Stimulated activated CD8-positive, alpha-beta memory T cell treated with anti-CD3 and anti-CD28 coated beads, Interleukin-7, amount 100 ng/mL, for 1 hour (primary cell): ENCODE measurements at regions not wholly inside any gene's neighbourhood (a gene's known extent, or its start where the extent isn't known, plus 50 kb on each side); places are given as distances from the start of the nearest gene placed in this dataset.
"Not testable (repeated sequence)": the region's sequence is repeated elsewhere in the genome, so short reads cannot be mapped to it uniquely, and the experiment has no call there.

Experiments used
- DNase-seq, 2 donors: peaks; one replicate each; pipeline ENCODE4 v3.0.0-alpha.2; 2020; ENCODE audit warnings: low read depth in 2 of 2

- DNase-seq = no peak
These were observed 166.3 kb downstream of the KIF26A start for GRCh38 chr14:104304451-104305351.

GRCh38 chr14:104305511-104306449 is 167.4 kb downstream of the KIF26A start:
- DNase-seq = no peak

- no peak for DNase-seq
These were observed 168.2 kb downstream of the KIF26A start for GRCh38 chr14:104306450-104307040.

GRCh38 chr14:104307246-104307626 is 168.8 kb downstream of the KIF26A start:
- DNase-seq = no peak

GRCh38 chr14:104307627-104308401 is 169.4 kb downstream of the KIF26A start:
- no peak for DNase-seq

- DNase-seq = not testable (repeated sequence)
These were observed 170.1 kb downstream of the KIF26A start for GRCh38 chr14:104308534-104308933.

GRCh38 chr14:104309657-104310369 is 171.4 kb downstream of the KIF26A start:
- no peak for DNase-seq

- no peak for DNase-seq
These were observed 173.0 kb downstream of the KIF26A start for GRCh38 chr14:104311358-104311757.

GRCh38 chr14:104313674-104314073 is 175.3 kb downstream of the KIF26A start:
- DNase-seq = no peak

GRCh38 chr14:104314251-104314941 is 176.0 kb downstream of the KIF26A start:
- no peak for DNase-seq

- no peak for DNase-seq
These were observed 176.8 kb downstream of the KIF26A start for GRCh38 chr14:104315169-104315568.

GRCh38 chr14:104315625-104316024 is 177.2 kb downstream of the KIF26A start:
- DNase-seq = no peak

- DNase-seq = no peak
These were observed 177.8 kb downstream of the KIF26A start for GRCh38 chr14:104316121-104316722.

GRCh38 chr14:104316723-104317491 is 178.5 kb downstream of the KIF26A start:
- no peak for DNase-seq

- no peak for DNase-seq
These were observed 179.1 kb downstream of the KIF26A start for GRCh38 chr14:104317492-104317805.

- DNase-seq = no peak
These were observed 179.7 kb downstream of the KIF26A start for GRCh38 chr14:104317975-104318557.

GRCh38 chr14:104318558-104319490 is 180.4 kb downstream of the KIF26A start:
- no peak for DNase-seq
